Caco-2 (cell line): ENCODE measurements at regions not wholly inside any gene's neighbourhood (a gene's known extent, or its start where the extent isn't known, plus 50 kb on each side); places are given as distances from the start of the nearest gene placed in this dataset.

ENCODE experiments used
- BruUV-seq: library from RNA; stranded (reverse); fragments of 400-500 nt; replicated peaks from 2 replicates; lab custom pipeline; 2021; lab: Mats Ljungman, UMichigan
- CTCF ChIA-PET: fragments of 300-600 bp; sonication (Branson Sonifier 250); formaldehyde crosslinking; loops from one replicate; lab custom pipeline; 2022; ENCODE audit warnings: antibody characterized with exemption; lab: Charles Lee
- POLR2A ChIA-PET: fragments of 300-600 bp; sonication (Branson Sonifier 250); formaldehyde crosslinking; loops from one replicate; lab custom pipeline; 2022; ENCODE audit warnings: antibody characterized with exemption; lab: Charles Lee
- DNase-seq, 2 experiments: peaks; one replicate each; pipeline versions ENCODE4 v3.0.0 to v3.0.0-alpha.2; 2020 to 2022
- H3K27me3 ChIP-seq: replicated peaks from 2 replicates; pipeline ENCODE4 v1.6.0; 2011; ENCODE audit warnings: low read length; ENCODE audit not compliant: control insufficient read depth, insufficient read depth
- H3K36me3 ChIP-seq: 2 replicates; pipeline ENCODE4 v1.5.1; 2011; ENCODE audit warnings: low read length; ENCODE audit not compliant: control insufficient read depth, insufficient read depth
- H3K4me1 ChIP-seq: fragments of 250-450 bp; sonication (Bioruptor Pico); 2 replicates; pipeline ENCODE4 v1.5.1; 2020; ENCODE audit warnings: mild to moderate bottlenecking
- H3K4me3 ChIP-seq: 2 replicates; pipeline ENCODE4 v1.5.1; 2011; ENCODE audit warnings: low read depth, mild to moderate bottlenecking, control low read depth, low read length
- H3K9me3 ChIP-seq: fragments of 250-450 bp; sonication (Bioruptor Pico); 2 replicates; pipeline ENCODE4 v1.5.1; 2020; ENCODE audit warnings: mild to moderate bottlenecking, moderate library complexity
- H3K27ac Mint-ChIP-seq: one replicate; pipeline ENCODE4 v1.8.0; 2022; ENCODE audit warnings: mixed read lengths; ENCODE audit not compliant: unreplicated experiment
- H3K27me3 Mint-ChIP-seq: one replicate; pipeline ENCODE4 v1.8.0; 2022; ENCODE audit warnings: mixed read lengths; ENCODE audit not compliant: insufficient read depth, unreplicated experiment
- H3K36me3 Mint-ChIP-seq: one replicate; pipeline ENCODE4 v1.8.0; 2022; ENCODE audit warnings: mild to moderate bottlenecking, mixed read lengths; ENCODE audit not compliant: insufficient read depth, unreplicated experiment
- H3K4me1 Mint-ChIP-seq: one replicate; pipeline ENCODE4 v1.8.0; 2022; ENCODE audit warnings: low read depth, mixed read lengths; ENCODE audit not compliant: unreplicated experiment
- H3K4me3 Mint-ChIP-seq: one replicate; pipeline ENCODE4 v1.8.0; 2022; ENCODE audit warnings: mild to moderate bottlenecking, moderate library complexity, mixed read lengths; ENCODE audit not compliant: unreplicated experiment
- H3K9me3 Mint-ChIP-seq: one replicate; pipeline ENCODE4 v1.8.0; 2022; ENCODE audit warnings: mixed read lengths; ENCODE audit not compliant: unreplicated experiment
- CTCF ChIP-seq, 2 experiments: fragments of 200-600 bp in 1 of 2; IDR thresholded peaks; 1 replicate in 1 of 2; 2 replicates in 1 of 2; pipeline versions ENCODE4 v1.5.1 to v1.8.0; 2011 to 2022; ENCODE audit warnings: antibody characterized with exemption in 1 of 2, control low read depth in 1 of 2, inconsistent platforms in 1 of 2, low read depth in 1 of 2, low read length in 1 of 2, mild to moderate bottlenecking in 1 of 2, moderate library complexity in 1 of 2; ENCODE audit not compliant: insufficient read depth in 1 of 2, severe bottlenecking in 1 of 2, unreplicated experiment in 1 of 2
- intact Hi-C: fragments of 100-400 bp; cut with micrococcal nuclease; formaldehyde crosslinking; loops from one replicate; pipeline ENCODE4 v1.10.0; 2022; ENCODE audit not compliant: unreplicated experiment

- CTCF ChIA-PET: no interaction called here
- DNase-seq: no peak
- no peaks in the 10 kb centered on the region for H3K9me3 ChIP-seq
- H3K4me3 ChIP-seq: no peak overlapping the region
- no peaks in the 10 kb centered on the region for H3K27me3 Mint-ChIP-seq
- no peak overlapping the region for H3K4me3 Mint-ChIP-seq
- no TSS peak for BruUV-seq
- POLR2A ChIA-PET: no interaction called here
- H3K36me3 Mint-ChIP-seq: no peaks in the 10 kb centered on the region
- no peaks in the 10 kb centered on the region for H3K27me3 ChIP-seq
- intact Hi-C loops: no loop called here
- no peaks in the 10 kb centered on the region for H3K4me1 ChIP-seq
- H3K9me3 Mint-ChIP-seq: no peaks in the 10 kb centered on the region
- H3K4me1 Mint-ChIP-seq: no peaks in the 10 kb centered on the region
- no peaks in the 10 kb centered on the region for H3K36me3 ChIP-seq
- no peak for TF ChIP-seq CTCF (IDR thresholded peaks at IDR 0.05; ENCODE audit: insufficient read depth in 1 of 2, low read depth in 1 of 2, low read length in 1 of 2, severe bottlenecking in 1 of 2, unreplicated experiment in 1 of 2)
- no peak overlapping the region for H3K27ac Mint-ChIP-seq
These were observed 999.3 kb downstream of the NR2F1-AS1 start for GRCh38 chr5:92581690-92582089.

- intact Hi-C loops: no loop called here
- H3K9me3 ChIP-seq: no peaks in the 10 kb centered on the region
- no peak overlapping the region for H3K27ac Mint-ChIP-seq
- ChIA-PET CTCF (no interaction called here), POLR2A (no interaction called here)
- H3K4me3 ChIP-seq: no peak overlapping the region
- DNase-seq: no peak
- BruUV-seq: no TSS peak
- H3K36me3 Mint-ChIP-seq: no peaks in the 10 kb centered on the region
- H3K9me3 Mint-ChIP-seq: no peaks in the 10 kb centered on the region
- no peaks in the 10 kb centered on the region for H3K4me1 ChIP-seq
- H3K4me1 Mint-ChIP-seq: no peaks in the 10 kb centered on the region
- TF ChIP-seq CTCF (IDR thresholded peaks at IDR 0.05; ENCODE audit: insufficient read depth in 1 of 2, low read depth in 1 of 2, low read length in 1 of 2, severe bottlenecking in 1 of 2, unreplicated experiment in 1 of 2): no peak
- H3K27me3 ChIP-seq: no peaks in the 10 kb centered on the region
- H3K27me3 Mint-ChIP-seq: no peaks in the 10 kb centered on the region
- no peaks in the 10 kb centered on the region for H3K36me3 ChIP-seq
- no peak overlapping the region for H3K4me3 Mint-ChIP-seq
These were observed 999.8 kb downstream of the NR2F1-AS1 start for GRCh38 chr5:92581249-92581648.

- Histone ChIP-seq H3K4me1 (no peaks in the 10 kb centered on the region), H3K36me3 (no peaks in the 10 kb centered on the region), H3K27me3 (no peaks in the 10 kb centered on the region), H3K9me3 (no peaks in the 10 kb centered on the region), H3K4me3 (no peak overlapping the region)
- no TSS peak for BruUV-seq
- no peak for DNase-seq
- CTCF ChIA-PET: no interaction called here
- TF ChIP-seq CTCF (IDR thresholded peaks at IDR 0.05; ENCODE audit: insufficient read depth in 1 of 2, low read depth in 1 of 2, low read length in 1 of 2, severe bottlenecking in 1 of 2, unreplicated experiment in 1 of 2): no peak
- POLR2A ChIA-PET: no interaction called here
- Mint-ChIP-seq H3K4me1 (no peaks in the 10 kb centered on the region), H3K27ac (no peak overlapping the region), H3K36me3 (no peaks in the 10 kb centered on the region), H3K9me3 (no peaks in the 10 kb centered on the region), H3K4me3 (no peak overlapping the region), H3K27me3 (no peaks in the 10 kb centered on the region)
- intact Hi-C loops: no loop called here
These were observed 1000.2 kb downstream of the NR2F1-AS1 start for GRCh38 chr5:92580814-92581213.
